Stimulated activated CD4-positive, alpha-beta T cell treated with anti-CD3 and anti-CD28 coated beads, Interleukin-12 subunit alpha, Interleukin-12 subunit beta, amount 100 ng/mL, for 4 hours (primary cell): ENCODE measurements at regions not wholly inside any gene's neighbourhood (a gene's known extent, or its start where the extent isn't known, plus 50 kb on each side); places are given as distances from the start of the nearest gene placed in this dataset.

Source experiments
- DNase-seq: peaks from one replicate; pipeline ENCODE4 v3.0.0-alpha.2; 2020

- DNase-seq, result no peak
These were observed 198.9 kb downstream of the LRATD1 start for GRCh38 chr2:14831458-14831857.

DNA sequence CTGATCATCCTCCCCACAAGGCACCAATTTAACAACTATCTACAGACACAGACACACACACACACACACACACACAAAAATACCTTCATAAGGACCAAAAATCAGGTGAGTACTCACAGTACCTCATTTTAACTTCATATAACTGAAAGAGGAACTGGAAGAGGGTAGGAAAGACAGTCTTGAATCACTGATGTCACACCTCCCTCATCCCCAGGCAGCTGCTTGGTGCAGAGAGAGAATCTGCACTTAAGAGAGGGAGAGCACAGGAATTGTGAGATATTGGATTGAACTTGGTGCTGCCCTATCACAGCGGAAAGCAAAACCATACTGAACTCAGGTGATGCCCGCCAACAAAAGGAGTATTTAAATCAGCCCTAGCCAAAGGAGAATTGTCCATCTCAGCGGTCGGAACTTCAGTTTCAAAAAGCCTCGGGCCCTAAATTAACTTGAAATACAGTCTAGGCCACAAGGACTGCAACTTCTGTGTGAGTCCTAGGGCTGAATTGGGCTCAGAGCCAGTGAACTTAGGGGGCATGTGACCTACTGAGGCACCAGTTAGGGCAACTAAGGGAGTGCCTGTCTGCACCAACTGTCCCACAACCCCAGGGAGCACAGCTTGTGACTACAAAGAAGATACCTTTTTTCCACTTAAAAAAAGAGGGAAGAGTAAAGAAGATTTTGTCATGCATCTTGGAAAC, 211.1 kb downstream of the LRATD1 start:
- DNase-seq, result no peak

- no peak for DNase-seq
These were observed 223.2 kb downstream of the LRATD1 start for GRCh38 chr2:14855751-14856150.

GRCh38 chr2:14861181-14861580, 228.7 kb downstream of the LRATD1 start:
- no peak for DNase-seq

DNA sequence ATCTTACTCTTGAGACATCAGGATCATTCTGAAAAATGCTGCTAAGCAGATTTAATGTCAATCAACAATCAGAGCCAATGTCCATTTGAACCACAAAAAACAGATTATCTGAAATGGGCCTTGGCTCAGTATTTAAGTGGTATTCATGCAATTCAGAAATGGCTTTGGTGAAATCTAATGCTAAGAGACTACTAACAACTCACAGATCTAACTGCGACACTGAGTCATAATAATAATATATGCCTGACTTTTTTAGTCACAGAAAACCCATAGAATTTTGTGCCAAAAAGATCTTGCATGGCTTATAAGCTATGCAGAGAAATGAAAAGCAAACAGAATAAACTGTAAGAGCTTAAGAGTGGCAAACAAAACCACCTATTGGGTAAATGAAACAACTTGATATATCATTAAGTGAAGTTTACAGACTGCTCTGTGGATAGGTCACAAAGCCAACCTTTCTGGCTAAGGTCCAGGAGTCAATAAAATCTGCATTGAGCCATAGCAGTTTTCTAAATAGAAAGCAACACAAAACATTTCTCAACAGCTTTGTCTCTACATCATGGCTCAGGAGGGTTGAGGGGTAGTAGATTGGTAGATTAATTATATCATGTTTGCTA, 234.3 kb downstream of the LRATD1 start:
- DNase-seq, result no peak

DNA sequence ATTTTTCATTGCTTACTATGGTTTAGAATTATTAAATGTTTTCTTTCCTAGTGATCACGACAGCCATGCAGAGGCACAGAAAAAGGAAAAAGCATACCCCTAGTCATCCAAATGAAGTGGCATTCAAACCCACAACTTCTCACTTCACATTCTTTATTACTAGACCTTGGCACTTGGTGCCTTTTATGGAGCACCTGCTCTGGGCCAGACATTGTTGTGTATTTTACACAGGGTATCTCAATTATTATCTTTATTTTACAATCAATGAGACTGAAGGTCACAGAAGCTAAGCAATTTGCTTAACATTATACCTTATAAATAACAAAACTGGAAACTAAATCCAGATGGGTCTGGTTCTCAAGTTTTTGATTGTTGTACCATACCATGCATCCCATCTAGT, 235.3 kb downstream of the LRATD1 start:
- DNase-seq, result no peak

GRCh38 chr2:14872779-14873325, 240.3 kb downstream of the LRATD1 start:
- no peak for DNase-seq

DNA sequence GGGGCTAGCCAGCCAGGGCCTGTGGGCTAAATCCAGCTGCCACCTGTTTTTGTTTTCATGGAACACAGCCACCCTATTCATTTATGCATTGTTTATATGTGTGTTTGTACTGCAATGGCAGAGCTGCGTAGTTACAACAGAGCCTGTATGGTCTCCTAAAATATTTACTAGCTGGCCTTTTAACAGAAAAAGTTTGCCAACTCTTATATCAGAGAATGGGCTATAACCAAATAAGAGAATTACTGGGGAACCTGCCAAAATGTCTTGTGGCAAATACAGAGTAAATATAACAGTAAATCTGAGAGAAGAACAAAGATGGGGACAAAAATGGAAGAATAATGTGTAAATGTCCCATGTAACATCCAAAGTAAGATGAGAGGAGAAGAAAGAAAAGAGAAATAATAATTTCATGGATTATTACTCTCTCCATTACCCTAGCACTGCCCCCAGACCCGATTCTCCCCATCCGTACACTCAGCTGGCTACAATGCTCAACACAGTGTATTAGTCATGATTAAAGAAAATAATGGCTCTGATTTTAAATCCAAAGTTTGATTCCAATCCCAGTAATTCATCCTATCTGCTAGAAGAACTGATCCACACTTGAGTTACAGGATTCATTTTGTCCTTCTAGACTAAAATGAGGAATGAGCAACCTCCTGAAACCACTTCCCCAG, 249.3 kb downstream of the LRATD1 start:
- no peak for DNase-seq

- DNase-seq, result no peak
These were observed 252.1 kb downstream of the LRATD1 start for GRCh38 chr2:14884651-14885050.

DNA sequence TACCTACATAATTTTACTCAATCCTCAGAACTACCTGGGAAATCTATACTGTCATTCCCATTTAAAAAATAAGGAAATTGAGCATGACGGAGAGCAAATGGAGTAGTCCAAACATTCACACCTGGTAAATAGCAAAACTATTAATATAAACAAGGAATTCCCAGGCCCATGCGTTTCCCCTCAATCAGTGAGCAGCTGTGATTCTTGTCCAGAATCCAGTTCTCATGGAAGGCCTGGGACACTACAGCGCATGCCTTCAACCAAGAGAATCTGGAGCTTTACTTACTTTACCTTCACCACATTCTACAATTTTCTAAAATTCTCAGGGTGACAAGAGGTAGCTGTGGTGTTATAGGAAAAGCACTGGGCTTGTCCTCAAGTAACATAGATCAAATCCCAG, 259.0 kb downstream of the LRATD1 start:
- no peak for DNase-seq

GRCh38 chr2:14896330-14897030, 264.0 kb downstream of the LRATD1 start:
- DNase-seq, result no peak

DNA sequence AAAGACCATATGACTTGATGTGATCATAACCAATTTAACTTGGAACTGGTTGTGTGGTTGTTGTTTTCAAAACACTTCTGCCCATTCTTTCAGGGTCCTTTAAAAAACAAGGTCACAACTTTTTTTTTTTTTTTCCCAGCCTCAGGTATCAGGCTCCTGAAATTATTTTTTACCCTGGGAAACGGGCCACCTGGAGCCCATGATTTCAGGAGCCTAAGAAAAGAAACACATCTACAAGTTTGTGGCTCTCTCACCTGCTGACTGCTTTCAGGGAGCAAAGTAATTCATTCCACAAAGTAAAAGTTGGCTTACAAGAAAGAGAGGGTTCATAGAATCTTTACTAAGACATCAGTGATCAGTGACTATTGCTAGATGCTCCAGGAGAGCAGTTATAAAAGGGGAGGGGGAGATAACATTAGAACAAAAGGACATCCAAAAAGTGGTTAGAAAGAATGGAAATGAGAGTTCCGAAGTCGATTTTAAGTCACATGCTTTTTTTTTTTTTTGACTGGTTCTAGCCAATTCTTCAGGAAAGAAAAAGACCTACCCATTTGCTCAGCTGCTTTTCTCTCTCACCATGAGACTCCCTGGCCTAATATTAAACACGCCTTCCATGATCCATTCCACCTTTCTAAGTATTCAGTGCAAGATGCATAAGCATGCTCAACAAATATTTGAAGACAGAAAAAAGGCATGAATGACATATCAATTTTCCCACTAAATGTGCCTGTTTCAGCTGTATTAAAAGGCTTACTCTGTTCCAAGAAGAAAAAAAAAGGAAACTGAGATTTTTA, 267.3 kb downstream of the LRATD1 start:
- no peak for DNase-seq

DNA sequence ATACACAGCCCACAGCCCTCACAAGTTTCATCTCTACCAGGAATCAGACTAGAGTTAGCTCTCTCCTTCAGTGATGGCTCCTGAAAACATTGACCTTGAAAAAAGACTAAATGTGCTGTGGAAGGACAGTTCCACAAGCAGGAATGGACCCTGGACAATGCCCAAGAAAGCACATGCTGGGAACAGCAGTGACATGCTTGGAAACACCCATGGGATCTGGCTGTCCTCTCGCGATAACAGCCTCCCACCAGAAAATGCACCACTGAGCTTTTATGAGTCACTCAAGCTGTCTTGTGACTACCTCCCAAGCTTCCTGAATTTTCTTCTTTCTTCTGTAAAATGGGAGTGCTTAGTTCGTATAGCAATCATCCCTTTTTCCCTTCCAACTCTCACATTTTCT, 269.2 kb downstream of the LRATD1 start:
- DNase-seq, result no peak

DNA sequence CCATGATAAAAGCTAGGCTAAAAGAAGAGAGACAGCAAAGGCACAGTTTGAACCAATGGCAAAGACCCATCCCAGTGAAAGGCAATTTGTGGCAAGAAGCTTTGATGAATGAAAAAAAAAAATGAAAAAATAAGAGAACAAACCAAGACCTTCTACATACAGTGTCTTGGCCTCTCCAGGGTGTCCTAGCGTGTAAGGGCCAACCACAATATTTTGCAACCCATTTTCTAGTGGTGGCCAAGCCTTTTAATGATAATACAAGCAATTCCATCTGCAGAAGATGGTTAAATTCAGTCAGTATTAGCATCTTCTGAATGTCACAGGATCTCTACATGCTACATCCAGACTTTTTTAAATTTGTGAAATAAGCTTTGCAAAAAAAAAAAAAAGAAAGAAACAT, 270.4 kb downstream of the LRATD1 start:
- DNase-seq, result no peak

DNA sequence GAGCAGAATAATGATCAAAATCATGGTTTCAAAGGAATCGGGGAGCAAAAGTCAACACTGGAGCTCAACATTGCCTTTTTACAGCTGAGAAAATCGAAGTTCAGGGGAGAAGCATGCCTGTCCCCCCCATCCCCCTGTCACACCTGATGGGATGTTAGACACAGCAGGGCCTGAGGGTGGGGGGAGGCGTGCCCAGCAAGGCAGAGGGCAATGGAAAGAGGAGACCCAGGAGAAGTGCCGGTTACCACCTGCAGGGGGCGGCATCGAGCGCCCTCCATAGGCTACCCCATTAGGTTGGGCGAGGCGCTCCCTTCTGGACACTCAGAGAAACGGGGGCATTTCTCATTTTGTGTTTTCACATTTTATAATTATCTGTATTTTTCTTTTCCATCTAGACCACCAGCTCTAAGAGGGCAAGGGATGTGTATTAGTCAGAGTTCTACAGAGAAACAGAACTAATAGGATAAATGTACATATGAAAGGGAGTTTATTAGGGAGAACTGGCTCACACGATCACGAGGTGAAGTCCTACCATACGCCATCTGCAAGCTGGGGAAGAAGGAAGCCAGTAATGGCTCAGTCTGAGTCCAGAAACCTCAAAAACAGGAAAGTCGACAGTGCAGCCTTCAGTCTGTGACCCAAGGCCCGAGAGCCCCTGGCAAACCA, 271.3 kb downstream of the LRATD1 start:
- peak; percentile 31 for DNase-seq

DNA sequence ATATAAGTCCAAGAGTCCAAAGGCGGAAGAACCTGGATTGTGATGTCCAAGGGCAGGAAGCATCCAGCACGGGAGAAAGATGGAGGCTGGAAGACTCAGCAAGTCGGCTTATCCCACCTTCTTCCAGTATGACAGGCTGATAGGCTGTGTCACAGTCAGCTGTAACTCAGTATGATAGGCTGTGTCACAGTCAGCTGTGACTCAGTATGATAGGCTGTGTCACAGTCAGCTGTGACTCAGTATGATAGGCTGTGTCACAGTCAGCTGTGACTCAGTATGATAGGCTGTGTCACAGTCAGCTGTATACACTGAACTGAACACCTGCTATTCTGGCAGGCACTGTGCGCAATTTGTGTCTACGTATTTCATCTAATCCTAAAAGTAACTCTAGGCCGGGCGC, 271.9 kb downstream of the LRATD1 start:
- peak; percentile 1 for DNase-seq

DNA sequence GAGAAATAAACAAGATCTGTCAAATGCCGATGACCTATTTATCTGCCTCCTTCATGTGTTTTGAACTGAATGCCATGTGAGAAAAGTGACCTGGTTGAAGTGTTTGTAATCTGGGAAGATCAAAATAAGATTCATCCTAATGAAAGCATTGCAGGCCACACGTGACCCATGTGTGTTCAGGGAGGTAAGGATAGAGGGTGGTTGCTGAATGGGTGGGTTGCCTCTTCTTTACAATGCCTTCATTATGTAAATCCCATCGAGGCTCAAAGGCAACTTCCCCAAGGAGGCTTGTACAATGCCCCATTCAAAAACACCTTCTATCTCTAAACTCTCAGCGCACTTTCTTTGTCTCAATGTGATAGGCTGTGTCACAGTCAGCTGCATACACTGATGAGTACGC, 273.1 kb downstream of the LRATD1 start:
- DNase-seq, result no peak

DNA sequence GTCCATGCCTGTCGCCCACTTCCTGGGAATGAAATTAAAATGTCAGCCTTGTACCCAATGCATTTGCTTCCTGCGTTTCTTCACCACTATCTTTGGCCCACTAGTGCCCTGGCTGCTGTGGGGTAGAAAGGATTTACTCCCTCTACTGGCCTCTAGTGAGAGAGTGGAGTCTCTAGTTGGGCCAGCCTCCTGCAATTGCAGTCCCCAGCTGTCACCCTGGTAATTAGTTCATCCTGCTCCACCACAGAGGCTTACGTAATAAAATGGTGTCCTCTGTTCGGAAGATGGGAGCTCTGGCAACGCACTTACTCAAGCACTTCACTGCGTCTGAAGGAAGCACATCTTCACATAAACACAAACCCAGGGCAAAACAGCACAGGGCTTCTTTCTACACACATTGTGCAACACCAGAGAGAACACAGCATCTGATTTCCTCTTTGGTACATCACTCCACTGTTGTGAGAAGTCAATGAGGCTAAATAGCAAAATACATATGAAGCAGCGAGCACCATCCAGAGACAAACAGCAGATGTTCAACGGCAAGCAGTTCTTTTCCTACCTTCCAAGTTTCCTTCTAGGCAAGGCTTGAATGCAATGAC, 274.6 kb downstream of the LRATD1 start:
- no peak for DNase-seq

DNA sequence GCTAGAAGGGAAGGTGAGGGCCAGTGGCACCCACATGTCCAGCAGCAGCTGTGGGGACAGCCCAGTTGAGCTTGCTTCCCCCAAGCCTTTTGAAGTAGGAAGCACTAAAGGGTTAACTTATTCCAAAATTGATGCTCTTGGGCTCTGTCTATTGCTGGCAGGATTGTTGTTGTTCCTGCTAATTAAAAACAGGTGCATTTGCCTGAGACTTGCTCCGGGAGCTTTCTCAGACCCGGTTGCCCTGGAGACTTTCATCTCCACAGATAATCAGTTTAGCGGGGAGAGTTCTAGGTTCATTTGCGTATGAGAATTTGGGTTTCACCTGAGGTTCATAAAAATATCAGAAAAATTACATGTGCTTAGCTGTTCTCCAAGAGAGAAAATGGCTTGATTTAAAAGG, 277.3 kb downstream of the LRATD1 start:
- DNase-seq, result no peak

DNA sequence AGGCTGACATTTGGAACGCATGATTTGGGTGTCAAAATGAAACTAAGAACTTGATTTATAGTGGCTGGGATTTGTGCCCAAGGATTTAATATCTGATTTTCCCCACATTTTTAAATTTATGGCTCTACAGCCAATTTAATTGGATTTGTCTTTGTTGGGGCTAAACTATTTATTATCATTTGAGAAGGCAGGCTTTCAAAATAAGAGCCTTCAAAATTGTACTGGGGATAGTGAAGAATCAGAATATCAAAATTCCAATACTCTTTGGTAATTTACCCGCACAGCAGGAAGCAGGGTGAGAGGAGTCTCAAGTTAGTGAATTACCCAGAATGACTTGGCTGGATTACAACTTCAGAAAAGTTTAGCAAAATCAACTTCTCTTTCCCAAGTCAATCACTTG, 278.1 kb downstream of the LRATD1 start:
- DNase-seq, result no peak

- DNase-seq, result no peak
These were observed 283.5 kb downstream of the LRATD1 start for GRCh38 chr2:14915983-14916382.
